ENCODE measurements at regions not wholly inside any gene's neighbourhood (a gene's known extent, or its start where the extent isn't known, plus 50 kb on each side); places are given as distances from the start of the nearest gene placed in this dataset.

DNA sequence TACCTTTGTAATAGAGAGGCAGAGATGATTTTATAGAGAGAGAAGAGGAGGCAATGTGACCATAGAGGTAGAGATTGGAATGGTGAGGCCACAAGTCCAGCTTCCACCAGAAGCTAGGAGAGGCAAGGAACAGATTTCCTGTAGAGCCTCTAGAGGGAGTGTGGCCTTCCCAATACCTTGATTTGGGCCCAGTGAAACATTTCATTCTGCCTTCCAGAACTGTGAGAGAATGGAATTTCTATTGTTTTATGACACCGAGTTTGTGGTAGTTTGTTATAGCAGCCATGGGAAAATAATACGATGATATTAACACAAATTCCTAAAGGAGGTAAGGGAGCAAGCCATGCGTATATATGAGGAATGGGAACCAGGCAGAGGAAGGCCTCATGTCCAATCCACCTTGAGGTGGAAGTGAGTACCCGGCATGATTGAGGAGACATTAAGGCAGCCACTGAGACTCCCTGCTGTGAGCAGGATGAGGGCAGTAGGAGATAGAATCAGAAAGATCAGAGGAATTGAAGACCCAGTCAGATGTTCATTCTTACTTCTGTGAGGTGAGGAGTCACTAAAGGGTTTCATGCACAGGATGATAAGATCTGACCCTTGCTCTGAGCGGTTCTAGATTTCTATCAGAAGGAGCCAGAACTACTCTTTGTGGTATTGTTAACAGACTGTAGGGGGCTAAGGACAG is 636.3 kb upstream of the IMPG1 start:
- TF ChIP-seq, protein P1, sequence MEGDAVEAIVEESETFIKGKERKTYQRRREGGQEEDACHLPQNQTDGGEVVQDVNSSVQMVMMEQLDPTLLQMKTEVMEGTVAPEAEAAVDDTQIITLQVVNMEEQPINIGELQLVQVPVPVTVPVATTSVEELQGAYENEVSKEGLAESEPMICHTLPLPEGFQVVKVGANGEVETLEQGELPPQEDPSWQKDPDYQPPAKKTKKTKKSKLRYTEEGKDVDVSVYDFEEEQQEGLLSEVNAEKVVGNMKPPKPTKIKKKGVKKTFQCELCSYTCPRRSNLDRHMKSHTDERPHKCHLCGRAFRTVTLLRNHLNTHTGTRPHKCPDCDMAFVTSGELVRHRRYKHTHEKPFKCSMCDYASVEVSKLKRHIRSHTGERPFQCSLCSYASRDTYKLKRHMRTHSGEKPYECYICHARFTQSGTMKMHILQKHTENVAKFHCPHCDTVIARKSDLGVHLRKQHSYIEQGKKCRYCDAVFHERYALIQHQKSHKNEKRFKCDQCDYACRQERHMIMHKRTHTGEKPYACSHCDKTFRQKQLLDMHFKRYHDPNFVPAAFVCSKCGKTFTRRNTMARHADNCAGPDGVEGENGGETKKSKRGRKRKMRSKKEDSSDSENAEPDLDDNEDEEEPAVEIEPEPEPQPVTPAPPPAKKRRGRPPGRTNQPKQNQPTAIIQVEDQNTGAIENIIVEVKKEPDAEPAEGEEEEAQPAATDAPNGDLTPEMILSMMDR (IDR thresholded peaks at IDR 0.05) = no peak
- TF ChIP-seq POLR2A (IDR thresholded peaks at IDR 0.05) = no peak
